ENCODE measurements at regions not wholly inside any gene's neighbourhood (a gene's known extent, or its start where the extent isn't known, plus 50 kb on each side); places are given as distances from the start of the nearest gene placed in this dataset.
A peak's percentile ranks its signal among the peaks of the same experiment; 100 is the strongest.
"Not testable (repeated sequence)": the region's sequence is repeated elsewhere in the genome, so short reads cannot be mapped to it uniquely, and the experiment has no call there.

DNA sequence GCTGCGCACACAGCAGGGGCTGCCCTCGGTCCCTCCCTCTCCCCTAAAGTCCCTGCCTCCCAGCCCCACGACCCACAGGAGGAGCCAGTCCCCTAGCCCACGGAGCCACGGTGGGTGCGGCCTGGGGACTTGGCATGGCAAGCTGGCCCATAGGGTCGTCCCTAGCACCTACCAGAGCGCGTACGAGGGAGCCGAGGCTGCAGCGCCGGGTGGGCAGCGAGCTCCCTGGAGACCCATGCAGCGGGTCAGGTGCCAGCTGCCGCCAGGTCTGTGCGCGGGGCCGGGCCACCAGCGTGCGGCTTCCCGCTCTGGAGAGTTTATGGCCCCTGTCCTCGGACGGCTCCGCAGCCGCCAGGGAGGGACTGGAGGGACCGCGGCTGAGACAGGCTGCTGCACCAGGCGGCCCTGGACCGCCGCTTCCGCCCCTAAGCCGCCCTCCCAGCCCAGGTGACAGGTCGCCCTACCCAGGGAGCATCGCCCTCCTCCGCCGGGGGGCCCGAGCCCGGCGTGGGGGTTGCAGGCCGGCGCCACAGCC, 273.6 kb downstream of the CCDC74A start:
- H3K36me3 ChIP-seq (ENCODE audit: control insufficient read depth in 2 of 3, insufficient read depth in 3 of 3, low read length in 3 of 3), result no peaks in the 10 kb centered on the region
- H3K27me3 ChIP-seq (ENCODE audit: control insufficient read depth in 2 of 2, insufficient read depth in 2 of 2, low read length in 2 of 2), result no peaks in the 10 kb centered on the region
- ChIA-PET POLR2A (no interaction called here), CTCF (interaction anchor here (0.5 to 2.0 kb wide), 2 partner anchors 128 to 473 kb away, joined by 3 to 10 read pairs; no protein-coding TSS in a partner anchor)
- intact Hi-C loops (cut with micrococcal nuclease), result loop anchor here (1.0 to 10.0 kb wide), 4 partner anchors 126 to 386 kb away; partner anchors contain the start of gene MZT2A (in 1 of the 2)
- H3K4me3 ChIP-seq (ENCODE audit: low read length), result no peak overlapping the region
- no peaks in the 10 kb centered on the region for H3K4me1 ChIP-seq (ENCODE audit: control insufficient read depth in 2 of 2, insufficient read depth in 2 of 2, low read length in 2 of 2)
- no peak for ATAC-seq
- peak overlapping the region in 3 of 10 donors; percentile 17 to 38 (median 19) for H3K4me3 Mint-ChIP-seq
- H3K9me3 ChIP-seq (ENCODE audit: control insufficient read depth in 2 of 3, low read length in 3 of 3), result no peaks in the 10 kb centered on the region
- H3K27ac Mint-ChIP-seq, result no peak overlapping the region
- DNase-seq, result peak in 2 of 9 donors; percentile 3 to 9
- peaks cover 7 to 19% (median 14%) of the 10 kb centered on the region in 5 donors for H3K27me3 Mint-ChIP-seq
- no peak overlapping the region for H3K27ac ChIP-seq (ENCODE audit: low read depth, low read length)
- H3K4me1 Mint-ChIP-seq, result peaks cover 0 to 9% (median 0%) of the 10 kb centered on the region in 7 donors
- H3K36me3 Mint-ChIP-seq, result no peaks in the 10 kb centered on the region
- H3K9me3 Mint-ChIP-seq, result peaks cover 0 to 2% (median 0%) of the 10 kb centered on the region in 11 donors

DNA sequence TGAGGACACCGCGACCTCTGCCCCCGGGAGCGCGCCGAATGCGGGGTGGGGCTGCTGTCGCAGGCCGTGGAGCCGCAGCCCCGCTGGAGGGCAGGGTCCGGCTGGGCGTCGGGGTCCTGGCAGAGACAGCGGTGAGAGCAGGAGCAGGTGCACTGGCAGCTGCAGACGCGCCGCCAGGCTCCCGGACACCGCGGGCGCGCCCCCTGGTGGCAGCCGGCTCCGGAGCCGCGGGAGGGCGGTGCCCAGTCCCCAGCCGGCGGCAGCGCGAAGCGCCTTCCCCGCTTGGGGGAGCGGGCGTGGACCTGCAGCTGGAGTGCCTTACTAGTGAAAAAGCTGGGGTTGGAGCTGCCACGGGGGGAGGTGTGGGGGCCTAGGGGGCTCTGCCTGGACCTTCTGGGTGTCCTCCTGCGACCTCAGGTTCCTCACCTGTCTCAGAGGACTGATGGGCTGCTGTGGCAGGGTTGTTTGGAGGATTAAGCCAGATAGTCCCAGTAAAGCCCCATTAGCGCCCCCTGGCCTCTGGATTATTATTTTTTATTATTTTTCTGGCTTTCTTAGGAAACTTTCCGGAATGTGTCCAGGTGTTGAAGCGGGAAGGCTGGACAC, 274.2 kb downstream of the CCDC74A start:
- H3K4me1 Mint-ChIP-seq; H3K4me1 ChIP-seq (ENCODE audit: control insufficient read depth in 2 of 2, insufficient read depth in 2 of 2, low read length in 2 of 2); H3K9me3 Mint-ChIP-seq; H3K27ac ChIP-seq (ENCODE audit: low read depth, low read length); H3K9me3 ChIP-seq (ENCODE audit: control insufficient read depth in 2 of 3, low read length in 3 of 3); POLR2A ChIA-PET; H3K36me3 Mint-ChIP-seq; H3K36me3 ChIP-seq (ENCODE audit: control insufficient read depth in 2 of 3, insufficient read depth in 3 of 3, low read length in 3 of 3); H3K27me3 ChIP-seq (ENCODE audit: control insufficient read depth in 2 of 2, insufficient read depth in 2 of 2, low read length in 2 of 2): not testable (repeated sequence)
- Mint-ChIP-seq H3K27ac (peak overlapping the region in 1 of 9 donors; percentile 21), H3K4me3 (peak overlapping the region; percentile 58 to 84 (median 77)), H3K27me3 (peaks cover 10 to 19% (median 15%) of the 10 kb centered on the region in 5 donors)
- ATAC-seq (peak; percentile 84), DNase-seq (peak; percentile 53 to 86 (median 74))
- H3K4me3 ChIP-seq (ENCODE audit: low read length), result peak overlapping the region; percentile 54
- intact Hi-C loops (cut with micrococcal nuclease), result loop anchor here (1.0 to 10.0 kb wide), 6 partner anchors 117 to 389 kb away; partner anchors contain the start of gene MZT2A (in 1 of the 2)
- CTCF ChIA-PET, result interaction anchor here (0.5 to 2.0 kb wide), 3 partner anchors 129 to 648 kb away, joined by 3 to 10 read pairs (median 3); no protein-coding TSS in a partner anchor

DNA sequence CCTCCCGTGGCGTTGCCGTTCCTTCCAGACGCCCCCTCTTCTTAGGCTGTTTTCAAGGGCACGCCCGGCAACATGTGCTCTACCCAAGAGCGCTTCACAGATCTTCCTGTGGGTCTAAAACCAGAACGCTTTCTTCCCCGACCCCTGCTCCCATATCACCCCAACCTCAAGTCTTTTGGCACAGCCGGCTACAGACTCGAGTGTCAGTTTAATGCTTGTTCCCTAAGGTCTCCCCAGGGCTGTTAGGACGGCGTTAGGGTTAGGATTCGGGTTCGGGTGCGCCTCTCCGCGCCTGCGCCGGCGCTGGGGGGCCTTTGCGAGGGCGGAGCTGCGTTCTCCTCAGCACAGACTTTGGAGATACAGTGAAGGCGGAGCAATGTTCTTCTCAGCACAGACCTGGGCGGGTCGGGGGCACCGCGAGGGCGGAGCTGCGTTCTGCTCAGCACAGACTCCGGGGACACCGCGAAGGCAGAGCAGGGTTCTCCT, 274.7 kb downstream of the CCDC74A start:
- peaks cover 13 to 21% (median 19%) of the 10 kb centered on the region in 5 donors for H3K27me3 Mint-ChIP-seq
- peak overlapping the region; percentile 54 for H3K4me3 ChIP-seq (ENCODE audit: low read length)
- H3K36me3 Mint-ChIP-seq; H3K4me1 Mint-ChIP-seq; POLR2A ChIA-PET; H3K4me1 ChIP-seq (ENCODE audit: control insufficient read depth in 2 of 2, insufficient read depth in 2 of 2, low read length in 2 of 2); H3K9me3 ChIP-seq (ENCODE audit: control insufficient read depth in 2 of 3, low read length in 3 of 3); H3K27ac ChIP-seq (ENCODE audit: low read depth, low read length); H3K9me3 Mint-ChIP-seq; H3K27me3 ChIP-seq (ENCODE audit: control insufficient read depth in 2 of 2, insufficient read depth in 2 of 2, low read length in 2 of 2); H3K36me3 ChIP-seq (ENCODE audit: control insufficient read depth in 2 of 3, insufficient read depth in 3 of 3, low read length in 3 of 3): not testable (repeated sequence)
- CTCF ChIA-PET, result interaction anchor here (0.7 to 2.0 kb wide), 3 partner anchors 129 to 649 kb away, joined by 3 to 10 read pairs (median 3); no protein-coding TSS in a partner anchor
- H3K27ac Mint-ChIP-seq, result peak overlapping the region in 1 of 9 donors; percentile 21
- intact Hi-C loops (cut with micrococcal nuclease), result loop anchor here (1.0 to 10.0 kb wide), 4 partner anchors 118 to 389 kb away; partner anchors contain the start of gene MZT2A (in 1 of the 2)
- H3K4me3 Mint-ChIP-seq, result peak overlapping the region; percentile 58 to 84 (median 77)
- peak; percentile 74 for ATAC-seq
- DNase-seq, result peak in 8 of 9 donors; percentile 7 to 52 (median 27)

DNA sequence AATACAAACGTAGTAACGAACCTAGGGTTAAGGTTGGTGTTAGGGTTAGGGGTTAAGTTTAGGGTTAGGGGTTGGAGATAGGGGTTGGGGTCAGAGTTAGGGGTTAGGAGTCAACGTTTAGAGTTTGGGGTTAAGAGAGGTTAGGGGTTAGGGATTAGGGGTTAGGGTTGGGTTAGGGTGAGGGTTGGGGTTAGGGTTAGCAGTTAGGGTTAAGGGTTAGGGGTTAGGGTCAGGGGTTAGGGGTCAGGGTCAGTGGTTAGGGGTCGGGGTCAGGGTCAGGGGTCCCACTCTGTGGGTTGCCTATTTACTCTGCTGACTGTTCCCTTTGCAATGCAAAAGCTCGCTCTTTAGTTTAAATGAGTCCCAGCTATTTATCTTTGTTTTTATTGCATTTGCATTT, 275.5 kb downstream of the CCDC74A start:
- H3K27ac Mint-ChIP-seq; H3K4me3 ChIP-seq (ENCODE audit: low read length); H3K36me3 ChIP-seq (ENCODE audit: control insufficient read depth in 2 of 3, insufficient read depth in 3 of 3, low read length in 3 of 3); H3K27ac ChIP-seq (ENCODE audit: low read depth, low read length); CTCF ChIA-PET; H3K9me3 ChIP-seq (ENCODE audit: control insufficient read depth in 2 of 3, low read length in 3 of 3); H3K36me3 Mint-ChIP-seq; DNase-seq; POLR2A ChIA-PET; ATAC-seq; H3K4me1 ChIP-seq (ENCODE audit: control insufficient read depth in 2 of 2, insufficient read depth in 2 of 2, low read length in 2 of 2); H3K9me3 Mint-ChIP-seq; H3K27me3 ChIP-seq (ENCODE audit: control insufficient read depth in 2 of 2, insufficient read depth in 2 of 2, low read length in 2 of 2); H3K4me1 Mint-ChIP-seq: not testable (repeated sequence)
- Mint-ChIP-seq H3K27me3 (peaks cover 19 to 28% (median 23%) of the 10 kb centered on the region in 5 donors), H3K4me3 (peak overlapping the region in 4 of 10 donors; percentile 5 to 83 (median 74))
- intact Hi-C loops (cut with micrococcal nuclease), result loop anchor here in 1 of 2 donors (2.0 to 10.0 kb wide), 3 partner anchors 118 to 388 kb away; partner anchors contain the start of gene MZT2A

DNA sequence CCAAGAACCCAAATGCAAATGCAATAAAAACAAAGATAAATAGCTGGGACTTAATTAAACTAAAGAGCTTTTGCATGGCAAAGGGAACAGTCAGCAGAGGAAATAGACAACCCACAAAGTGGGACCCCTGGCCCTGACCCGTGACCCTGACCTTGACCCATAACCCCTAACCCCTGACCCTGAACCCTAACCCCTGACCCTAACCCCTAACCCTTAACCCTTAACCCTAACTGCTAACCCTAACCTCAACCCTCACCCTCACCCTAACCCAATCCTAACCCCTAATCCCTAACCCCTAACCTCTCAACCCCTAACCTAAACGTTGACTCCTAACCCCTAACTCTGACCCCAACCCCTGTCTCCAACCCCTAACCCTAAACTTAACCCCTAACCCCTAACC, 284.9 kb downstream of the CCDC74A start:
- H3K27ac ChIP-seq (ENCODE audit: low read depth, low read length); H3K4me3 Mint-ChIP-seq; H3K4me3 ChIP-seq (ENCODE audit: low read length); H3K27ac Mint-ChIP-seq; H3K4me1 Mint-ChIP-seq; DNase-seq; H3K36me3 ChIP-seq (ENCODE audit: control insufficient read depth in 2 of 3, insufficient read depth in 3 of 3, low read length in 3 of 3); CTCF ChIA-PET; intact Hi-C loops (cut with micrococcal nuclease); H3K9me3 Mint-ChIP-seq; H3K9me3 ChIP-seq (ENCODE audit: control insufficient read depth in 2 of 3, low read length in 3 of 3); H3K36me3 Mint-ChIP-seq; H3K27me3 ChIP-seq (ENCODE audit: control insufficient read depth in 2 of 2, insufficient read depth in 2 of 2, low read length in 2 of 2); H3K4me1 ChIP-seq (ENCODE audit: control insufficient read depth in 2 of 2, insufficient read depth in 2 of 2, low read length in 2 of 2); ATAC-seq; POLR2A ChIA-PET: not testable (repeated sequence)
- H3K27me3 Mint-ChIP-seq, result peaks cover 7 to 21% (median 14%) of the 10 kb centered on the region in 5 donors

DNA sequence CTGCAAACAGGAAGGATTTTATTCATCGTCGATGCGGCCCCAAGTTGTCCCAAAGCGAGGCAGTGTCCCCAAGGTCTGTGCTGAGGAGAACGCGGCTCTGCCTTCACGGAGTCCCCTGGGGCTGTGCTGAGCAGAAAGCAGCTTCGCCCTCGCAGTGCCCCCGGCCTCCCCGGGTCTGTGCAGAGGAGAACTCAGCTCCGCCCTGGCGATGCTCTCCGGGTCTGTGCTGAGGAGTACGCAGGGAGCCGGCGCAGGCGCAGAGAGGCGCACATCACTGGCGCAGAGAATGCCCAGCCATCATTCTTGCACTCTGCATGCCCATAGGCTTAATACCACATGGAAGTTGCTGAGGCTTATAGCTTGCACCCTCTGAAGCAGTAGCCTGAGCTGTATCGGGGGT, 285.7 kb downstream of the CCDC74A start:
- H3K27ac ChIP-seq (ENCODE audit: low read depth, low read length); H3K4me1 ChIP-seq (ENCODE audit: control insufficient read depth in 2 of 2, insufficient read depth in 2 of 2, low read length in 2 of 2); H3K4me3 ChIP-seq (ENCODE audit: low read length); POLR2A ChIA-PET; H3K9me3 ChIP-seq (ENCODE audit: control insufficient read depth in 2 of 3, low read length in 3 of 3); DNase-seq; ATAC-seq; H3K36me3 ChIP-seq (ENCODE audit: control insufficient read depth in 2 of 3, insufficient read depth in 3 of 3, low read length in 3 of 3); CTCF ChIA-PET; H3K9me3 Mint-ChIP-seq; H3K27ac Mint-ChIP-seq; H3K27me3 ChIP-seq (ENCODE audit: control insufficient read depth in 2 of 2, insufficient read depth in 2 of 2, low read length in 2 of 2); H3K4me3 Mint-ChIP-seq; H3K36me3 Mint-ChIP-seq; intact Hi-C loops (cut with micrococcal nuclease); H3K4me1 Mint-ChIP-seq: not testable (repeated sequence)
- peaks cover 0 to 16% (median 10%) of the 10 kb centered on the region in 5 donors for H3K27me3 Mint-ChIP-seq

All from naive thymus-derived CD4-positive, alpha-beta T cell (primary cell).